ENCODE measurements at regions not wholly inside any gene's neighbourhood (a gene's known extent, or its start where the extent isn't known, plus 50 kb on each side); places are given as distances from the start of the nearest gene placed in this dataset.
"Not testable (repeated sequence)": the region's sequence is repeated elsewhere in the genome, so short reads cannot be mapped to it uniquely, and the experiment has no call there.

- peak; percentile 84 for DNase-seq (ENCODE audit: low read depth)
Measured at GRCh38 chr4:54586320-54586955, 71.3 kb upstream of the KIT start.

DNA sequence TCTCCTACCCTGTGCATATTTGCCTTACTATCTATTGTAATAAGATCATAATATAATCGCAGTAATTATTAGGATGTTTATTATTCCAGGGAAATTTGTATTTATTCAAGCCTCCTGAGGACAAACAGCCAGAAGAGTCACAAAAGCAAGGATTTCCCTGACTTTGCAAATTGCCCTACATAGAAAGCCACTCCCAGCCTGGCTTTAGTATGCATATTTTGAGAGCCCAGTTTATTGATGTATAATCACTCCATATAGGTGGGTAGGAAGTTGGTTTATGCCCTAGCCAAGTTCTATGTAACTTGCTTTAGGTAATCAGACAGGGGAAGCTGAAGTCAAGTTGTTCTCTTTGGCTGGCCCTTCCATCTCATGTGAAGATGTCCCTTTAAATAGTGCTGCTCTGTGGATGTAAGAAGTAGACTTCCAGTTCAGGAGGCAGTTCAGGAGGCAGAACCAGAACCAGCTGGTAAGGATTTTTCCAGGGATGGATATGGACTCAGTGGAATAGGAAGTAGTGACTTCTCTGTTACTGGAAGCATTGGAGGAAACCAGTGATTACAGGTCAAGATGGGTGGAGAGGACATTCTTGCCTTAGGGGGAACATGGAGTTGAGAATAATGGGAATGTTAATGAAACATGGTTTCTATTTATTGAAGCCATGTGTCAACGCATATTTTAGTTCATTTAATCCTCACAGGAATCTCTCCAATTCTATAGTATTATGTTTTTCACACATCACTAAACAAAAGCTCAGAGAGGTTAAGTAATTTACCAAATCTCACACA is 70.5 kb upstream of the KIT start:
- TF ChIP-seq CTCF (conservative IDR thresholded peaks at IDR 0.05; ENCODE audit: low read depth, low read length) = no peak
- H3K4me3 ChIP-seq (ENCODE audit: low read length) = no peak overlapping the region
- peak; percentile 46 for DNase-seq (ENCODE audit: low read depth)

More at GRCh38 chr4:54586320-54586955, 71.3 kb upstream of the KIT start:
- no peak for TF ChIP-seq CTCF (conservative IDR thresholded peaks at IDR 0.05; ENCODE audit: low read depth, low read length)
- H3K4me3 ChIP-seq (ENCODE audit: low read length) = no peak overlapping the region

- H3K4me3 ChIP-seq (ENCODE audit: low read length) = no peak overlapping the region
- DNase-seq (ENCODE audit: low read depth) = peak; percentile 59
- no peak for TF ChIP-seq CTCF (conservative IDR thresholded peaks at IDR 0.05; ENCODE audit: low read depth, low read length)
Measured at GRCh38 chr4:54588404-54588803, 69.4 kb upstream of the KIT start.

GRCh38 chr4:54589586-54589985 is 68.2 kb upstream of the KIT start:
- no peak for TF ChIP-seq CTCF (conservative IDR thresholded peaks at IDR 0.05; ENCODE audit: low read depth, low read length)
- no peak for DNase-seq (ENCODE audit: low read depth)
- H3K4me3 ChIP-seq (ENCODE audit: low read length) = no peak overlapping the region

- no peak for TF ChIP-seq CTCF (conservative IDR thresholded peaks at IDR 0.05; ENCODE audit: low read depth, low read length)
- DNase-seq (ENCODE audit: low read depth) = no peak
- no peak overlapping the region for H3K4me3 ChIP-seq (ENCODE audit: low read length)
Measured at GRCh38 chr4:54593795-54594322, 63.9 kb upstream of the KIT start.

DNA sequence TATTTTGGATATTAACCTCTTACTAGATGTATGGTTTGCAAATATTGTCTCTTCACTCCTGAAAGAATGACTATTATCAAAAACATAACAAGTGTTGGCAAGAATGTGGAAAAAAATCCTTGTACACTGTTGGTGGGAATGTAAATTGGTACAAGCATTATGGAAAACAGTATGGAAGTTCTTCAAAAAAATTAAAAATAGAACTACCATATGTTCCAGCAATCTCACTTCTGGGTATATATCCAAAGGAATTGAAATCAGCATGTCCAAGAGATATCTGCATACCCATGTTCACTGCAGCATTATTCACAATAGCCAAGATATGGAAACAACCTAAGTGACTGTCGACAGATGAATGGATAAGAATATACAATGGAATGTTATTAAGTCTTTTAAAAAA is 61.6 kb upstream of the KIT start:
- DNase-seq (ENCODE audit: low read depth) = no peak
- TF ChIP-seq CTCF (conservative IDR thresholded peaks at IDR 0.05; ENCODE audit: low read depth, low read length) = no peak
- H3K4me3 ChIP-seq (ENCODE audit: low read length) = no peak overlapping the region

DNA sequence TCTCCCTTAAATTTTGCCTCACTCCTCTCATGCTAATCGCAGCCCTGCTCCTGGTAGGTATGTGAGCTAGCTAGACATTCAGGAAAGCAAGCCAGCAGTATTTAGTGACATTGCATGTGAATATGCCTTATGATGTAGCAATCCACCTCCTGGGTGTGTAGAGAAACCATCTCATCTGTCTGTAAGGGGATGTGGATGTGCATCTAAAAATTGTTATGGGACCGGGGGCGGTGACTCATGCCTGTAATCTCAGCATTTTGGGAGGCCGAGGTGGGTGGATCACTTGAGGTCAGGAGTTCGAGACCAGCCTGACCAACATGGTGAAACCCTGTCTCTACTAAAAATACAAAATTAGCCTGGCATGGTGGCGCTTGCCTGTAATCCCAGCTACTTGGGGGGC is 60.1 kb upstream of the KIT start:
- DNase-seq (ENCODE audit: low read depth) = not testable (repeated sequence)

GRCh38 chr4:54602175-54602574 is 55.6 kb upstream of the KIT start:
- DNase-seq (ENCODE audit: low read depth); H3K4me3 ChIP-seq (ENCODE audit: low read length): not testable (repeated sequence)

More for the DNA sequence above, 60.1 kb upstream of the KIT start:
- not testable (repeated sequence) for H3K4me3 ChIP-seq (ENCODE audit: low read length)

Data from retinal pigment epithelial cell (primary cell).